ENCODE measurements at regions not wholly inside any gene's neighbourhood (a gene's known extent, or its start where the extent isn't known, plus 50 kb on each side); places are given as distances from the start of the nearest gene placed in this dataset.

- Mint-ChIP-seq H3K36me3 (ENCODE audit: insufficient read depth, unreplicated experiment) (no peaks in the 10 kb centered on the region), H3K9me3 (ENCODE audit: unreplicated experiment) (peaks cover 10% of the 10 kb centered on the region), H3K27me3 (ENCODE audit: insufficient read depth, unreplicated experiment) (no peaks in the 10 kb centered on the region), H3K4me1 (ENCODE audit: low read depth, unreplicated experiment) (no peaks in the 10 kb centered on the region), H3K27ac (ENCODE audit: unreplicated experiment) (no peak overlapping the region), H3K4me3 (ENCODE audit: unreplicated experiment) (no peak overlapping the region)
- Histone ChIP-seq H3K27me3 (replicated peaks; ENCODE audit: control insufficient read depth, insufficient read depth, low read length) (no peaks in the 10 kb centered on the region), H3K36me3 (ENCODE audit: control insufficient read depth, insufficient read depth, low read length) (no peaks in the 10 kb centered on the region), H3K4me3 (ENCODE audit: low read depth, low read length) (no peak overlapping the region), H3K9me3 (no peaks in the 10 kb centered on the region), H3K4me1 (no peaks in the 10 kb centered on the region)
- ChIA-PET CTCF (no interaction called here), POLR2A (no interaction called here)
- no TSS peak for BruUV-seq (replicated peaks)
- intact Hi-C loops (cut with micrococcal nuclease; ENCODE audit: unreplicated experiment): no loop called here
- no peak for DNase-seq
- TF ChIP-seq CTCF (IDR thresholded peaks at IDR 0.05; ENCODE audit: insufficient read depth in 1 of 2, low read depth in 1 of 2, low read length in 1 of 2, severe bottlenecking in 1 of 2, unreplicated experiment in 1 of 2): no peak
Measured at GRCh38 chr3:96169111-96169766, 645.2 kb upstream of the EPHA6 start.

GRCh38 chr3:96172917-96173316 lies 641.5 kb upstream of the EPHA6 start:
- ChIA-PET CTCF (no interaction called here), POLR2A (no interaction called here)
- DNase-seq: no peak
- intact Hi-C loops (cut with micrococcal nuclease; ENCODE audit: unreplicated experiment): no loop called here
- Mint-ChIP-seq H3K27ac (ENCODE audit: unreplicated experiment) (no peak overlapping the region), H3K36me3 (ENCODE audit: insufficient read depth, unreplicated experiment) (no peaks in the 10 kb centered on the region), H3K27me3 (ENCODE audit: insufficient read depth, unreplicated experiment) (no peaks in the 10 kb centered on the region), H3K4me1 (ENCODE audit: low read depth, unreplicated experiment) (no peaks in the 10 kb centered on the region), H3K4me3 (ENCODE audit: unreplicated experiment) (no peak overlapping the region), H3K9me3 (ENCODE audit: unreplicated experiment) (peaks cover 10% of the 10 kb centered on the region)
- no peak for TF ChIP-seq CTCF (IDR thresholded peaks at IDR 0.05; ENCODE audit: insufficient read depth in 1 of 2, low read depth in 1 of 2, low read length in 1 of 2, severe bottlenecking in 1 of 2, unreplicated experiment in 1 of 2)
- H3K4me1 ChIP-seq: no peaks in the 10 kb centered on the region
- no peak overlapping the region for H3K4me3 ChIP-seq (ENCODE audit: low read depth, low read length)
- no peaks in the 10 kb centered on the region for H3K27me3 ChIP-seq (replicated peaks; ENCODE audit: control insufficient read depth, insufficient read depth, low read length)
- H3K36me3 ChIP-seq (ENCODE audit: control insufficient read depth, insufficient read depth, low read length): no peaks in the 10 kb centered on the region
- no peaks in the 10 kb centered on the region for H3K9me3 ChIP-seq
- BruUV-seq (replicated peaks): no TSS peak

GRCh38 chr3:96175500-96175899 lies 638.9 kb upstream of the EPHA6 start:
- CTCF ChIA-PET: no interaction called here
- H3K4me3 Mint-ChIP-seq (ENCODE audit: unreplicated experiment): no peak overlapping the region
- POLR2A ChIA-PET: no interaction called here

More at GRCh38 chr3:96175500-96175899, 638.9 kb upstream of the EPHA6 start:
- no peak for TF ChIP-seq CTCF (IDR thresholded peaks at IDR 0.05; ENCODE audit: insufficient read depth in 1 of 2, low read depth in 1 of 2, low read length in 1 of 2, severe bottlenecking in 1 of 2, unreplicated experiment in 1 of 2)
- Mint-ChIP-seq H3K27ac (ENCODE audit: unreplicated experiment) (no peak overlapping the region), H3K9me3 (ENCODE audit: unreplicated experiment) (no peaks in the 10 kb centered on the region), H3K4me1 (ENCODE audit: low read depth, unreplicated experiment) (no peaks in the 10 kb centered on the region), H3K27me3 (ENCODE audit: insufficient read depth, unreplicated experiment) (no peaks in the 10 kb centered on the region), H3K36me3 (ENCODE audit: insufficient read depth, unreplicated experiment) (no peaks in the 10 kb centered on the region)
- no peak overlapping the region for H3K4me3 ChIP-seq (ENCODE audit: low read depth, low read length)
- no peak for DNase-seq
- no peaks in the 10 kb centered on the region for H3K27me3 ChIP-seq (replicated peaks; ENCODE audit: control insufficient read depth, insufficient read depth, low read length)
- BruUV-seq (replicated peaks): no TSS peak
- no peaks in the 10 kb centered on the region for H3K4me1 ChIP-seq
- H3K9me3 ChIP-seq: no peaks in the 10 kb centered on the region
- intact Hi-C loops (cut with micrococcal nuclease; ENCODE audit: unreplicated experiment): no loop called here
- no peaks in the 10 kb centered on the region for H3K36me3 ChIP-seq (ENCODE audit: control insufficient read depth, insufficient read depth, low read length)

Measured in Caco-2 (cell line).